Mucosa of gallbladder (tissue), 1 donor: ENCODE measurements at regions not wholly inside any gene's neighbourhood (a gene's known extent, or its start where the extent isn't known, plus 50 kb on each side); places are given as distances from the start of the nearest gene placed in this dataset.

ENCODE experiments used
- DNase-seq: peaks from one replicate; pipeline ENCODE4 v3.0.0-alpha.2; 2020; ENCODE audit warnings: low spot score
- donor health status: DM: no; HTN: no; CAD: no.

- no peak for DNase-seq
These were observed 156.3 kb downstream of the SLC7A11 start for GRCh38 chr4:138085736-138086305.

DNA sequence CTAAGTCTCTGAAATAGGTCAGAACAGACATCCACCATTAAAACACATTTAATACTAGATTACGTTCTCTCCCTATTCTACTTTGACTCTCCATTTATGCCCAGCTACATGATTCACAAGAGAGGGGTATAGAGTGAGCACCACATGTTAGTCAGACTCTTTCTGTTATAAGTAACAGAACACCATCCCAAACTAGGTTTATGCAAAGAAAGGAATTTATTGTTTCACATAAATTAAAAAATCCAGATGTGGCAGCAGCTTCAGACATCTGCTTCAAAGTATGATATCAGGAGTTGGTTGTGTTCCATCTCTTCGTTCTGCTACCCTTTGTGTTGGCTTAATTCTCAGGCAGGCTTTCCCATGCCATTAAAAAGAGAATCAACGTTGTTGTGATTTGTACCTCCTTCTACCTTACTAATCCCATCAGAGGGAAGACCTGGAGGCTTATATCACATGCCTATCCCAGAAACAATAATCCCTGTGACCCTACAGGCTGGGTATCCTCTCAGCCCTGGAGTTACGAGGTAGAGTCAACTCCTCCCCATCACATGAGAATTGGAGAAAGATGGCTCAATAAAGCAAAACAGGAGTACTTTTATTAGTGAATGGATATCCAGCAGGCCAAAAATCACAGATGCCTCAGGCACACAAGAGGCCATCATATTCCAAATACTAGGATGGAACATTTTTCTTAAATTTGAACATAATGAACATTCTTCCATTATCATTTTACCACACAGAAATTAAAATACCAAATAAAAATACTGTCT lies 163.2 kb downstream of the SLC7A11 start:
- DNase-seq = no peak

- no peak for DNase-seq
These were observed 163.9 kb downstream of the SLC7A11 start for GRCh38 chr4:138078253-138078652.

- no peak for DNase-seq
These were observed 165.6 kb downstream of the SLC7A11 start for GRCh38 chr4:138076561-138076960.

DNA sequence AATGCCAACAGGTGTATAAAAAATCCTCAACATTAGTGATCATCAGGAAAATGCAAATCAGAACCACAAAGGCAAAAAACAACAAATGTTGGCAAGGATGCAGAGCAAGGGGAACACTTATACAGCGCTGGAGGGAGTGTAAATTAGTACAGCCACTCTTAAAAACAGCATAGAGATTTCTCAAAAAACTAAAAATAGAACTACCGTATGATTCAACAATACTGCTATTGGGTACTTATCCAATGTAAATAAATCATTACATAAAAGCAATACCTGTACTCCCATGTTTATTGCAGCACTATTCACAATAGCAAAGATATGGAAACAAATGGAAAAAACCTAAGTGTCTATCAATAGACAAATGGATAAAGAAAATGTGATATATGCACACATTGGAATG lies 171.3 kb downstream of the SLC7A11 start:
- no peak for DNase-seq

DNA sequence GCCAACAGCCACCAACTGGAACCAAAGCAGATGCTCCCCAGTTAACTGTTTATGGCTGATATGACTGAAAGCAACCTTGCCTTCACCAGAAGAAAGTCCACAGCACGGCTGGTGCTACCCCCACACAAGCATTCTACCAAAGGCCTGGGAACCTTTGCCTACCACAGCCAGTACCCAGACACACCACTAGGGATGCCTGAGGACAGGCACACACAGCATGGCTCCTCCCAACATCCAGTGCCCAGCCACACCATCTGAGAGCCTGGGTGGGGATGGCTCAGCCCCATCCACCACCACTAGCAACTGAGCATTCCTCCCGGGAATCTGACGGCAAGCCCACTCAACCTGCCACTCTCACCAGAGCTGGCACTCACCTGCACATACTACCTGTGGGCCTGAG lies 178.6 kb downstream of the SLC7A11 start:
- DNase-seq = no peak

DNA sequence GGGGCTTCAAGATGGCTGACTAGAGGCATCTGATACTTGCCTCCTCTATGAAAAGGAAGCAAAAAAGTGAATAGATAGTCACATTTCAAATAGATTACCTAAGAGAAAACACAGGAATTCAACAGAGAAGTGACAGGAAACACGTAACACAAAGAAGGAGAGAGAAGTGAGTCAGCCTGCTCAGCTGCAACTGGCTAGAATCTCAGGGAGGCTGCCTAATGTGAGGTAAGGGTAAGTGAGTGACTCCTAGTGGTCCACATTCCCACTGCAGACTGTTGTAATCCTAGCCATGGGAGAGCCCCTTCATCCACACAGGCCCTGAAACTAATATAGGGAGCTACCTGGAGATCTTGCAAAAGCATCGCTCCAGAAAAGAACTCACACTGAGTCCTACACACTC lies 179.2 kb downstream of the SLC7A11 start:
- DNase-seq = no peak

- DNase-seq = no peak
These were observed 185.6 kb downstream of the SLC7A11 start for GRCh38 chr4:138056541-138056940.

- no peak for DNase-seq
These were observed 186.3 kb downstream of the SLC7A11 start for GRCh38 chr4:138055890-138056289.

DNA sequence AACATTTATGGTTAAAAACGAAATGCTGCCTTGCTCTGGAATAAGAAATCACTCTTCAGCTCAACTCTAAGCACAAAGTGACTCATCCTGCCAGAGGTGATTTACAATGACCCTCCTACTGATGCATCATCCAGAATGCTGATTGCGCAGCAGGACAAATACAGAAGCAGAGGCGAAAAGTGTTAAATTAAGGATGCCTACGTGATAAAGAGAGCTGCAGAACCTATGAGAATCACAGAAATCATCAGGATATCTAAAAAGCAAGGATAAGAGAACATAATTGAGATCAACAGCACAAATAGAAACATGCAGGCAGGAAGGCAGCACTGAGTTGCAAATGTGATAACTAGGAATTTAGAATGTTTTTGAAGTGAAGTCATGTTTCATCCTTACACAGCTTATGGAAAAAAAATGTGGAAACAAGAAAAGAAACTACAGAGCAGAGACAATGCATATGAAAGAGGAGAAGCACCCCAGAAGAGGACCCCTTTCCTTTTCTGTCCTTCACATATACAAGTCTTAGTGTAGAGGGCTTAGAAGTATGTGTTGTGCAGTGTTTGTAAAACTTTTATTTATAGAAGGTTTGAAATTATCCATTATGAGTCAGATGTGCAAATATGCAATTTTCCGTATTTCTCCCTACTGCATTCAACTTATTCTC lies 188.4 kb downstream of the SLC7A11 start:
- no peak for DNase-seq

- DNase-seq = no peak
These were observed 189.1 kb downstream of the SLC7A11 start for GRCh38 chr4:138052806-138053632.

- no peak for DNase-seq
These were observed 191.0 kb downstream of the SLC7A11 start for GRCh38 chr4:138051157-138051556.

GRCh38 chr4:138050601-138051000 lies 191.5 kb downstream of the SLC7A11 start:
- no peak for DNase-seq

- DNase-seq = no peak
These were observed 192.8 kb downstream of the SLC7A11 start for GRCh38 chr4:138049355-138049754.

GRCh38 chr4:138047290-138047689 lies 194.9 kb downstream of the SLC7A11 start:
- DNase-seq = no peak

DNA sequence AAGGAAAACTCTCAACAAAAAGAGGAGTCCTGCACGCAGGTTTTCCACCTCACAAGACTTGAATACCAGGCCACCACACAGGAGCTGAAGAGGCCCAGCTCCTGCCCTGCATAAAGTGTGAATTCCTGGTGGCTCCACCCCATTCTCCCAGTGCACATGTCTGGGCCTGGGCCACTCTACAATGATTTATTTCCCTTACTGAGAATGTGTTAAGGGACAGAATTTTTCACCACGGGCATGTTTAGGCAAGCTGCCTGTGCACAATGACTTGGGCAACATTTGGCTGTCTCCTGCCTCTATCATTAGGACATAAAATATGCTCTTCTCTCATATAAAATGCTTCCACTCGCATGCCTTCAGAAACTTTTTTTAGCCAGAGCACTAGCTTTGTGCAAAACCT lies 197.1 kb downstream of the SLC7A11 start:
- DNase-seq = no peak

DNA sequence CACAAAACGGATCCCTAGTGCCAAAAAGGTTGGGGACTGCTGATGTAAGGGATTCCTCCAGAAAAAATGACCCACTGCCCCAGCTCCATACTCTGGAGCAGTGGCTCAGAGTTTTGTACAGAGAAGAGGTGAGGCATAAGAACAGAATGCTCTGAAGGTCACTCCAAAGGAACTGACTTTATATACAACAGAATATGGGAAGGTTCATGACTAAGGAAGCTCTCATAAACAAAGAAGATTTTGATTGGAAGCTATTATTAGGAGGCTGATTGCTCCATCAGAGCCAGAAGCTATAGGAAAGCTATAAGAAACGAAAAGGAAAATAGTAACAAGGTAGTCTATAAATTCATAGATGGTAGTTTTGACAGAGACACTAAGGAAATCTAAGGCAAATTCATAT lies 203.1 kb downstream of the SLC7A11 start:
- no peak for DNase-seq

DNA sequence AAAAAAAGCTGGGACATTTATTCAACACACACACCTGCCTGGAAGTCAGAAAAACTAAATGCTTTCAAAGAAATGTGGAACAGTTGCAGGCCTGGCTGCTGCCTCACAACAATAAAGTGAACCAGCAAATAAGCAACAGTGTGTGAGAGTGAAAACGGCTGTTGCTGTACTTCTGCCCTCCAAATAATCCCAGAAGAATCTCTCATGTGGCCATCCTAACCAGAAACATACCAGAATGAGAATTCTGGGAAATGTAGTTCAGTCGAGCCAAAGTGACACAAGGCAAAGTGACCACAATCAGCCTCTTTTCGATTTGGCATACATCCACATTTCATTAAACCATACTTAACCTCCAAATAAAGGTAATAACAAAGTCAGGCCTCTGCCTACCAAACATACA lies 204.5 kb downstream of the SLC7A11 start:
- no peak for DNase-seq

DNA sequence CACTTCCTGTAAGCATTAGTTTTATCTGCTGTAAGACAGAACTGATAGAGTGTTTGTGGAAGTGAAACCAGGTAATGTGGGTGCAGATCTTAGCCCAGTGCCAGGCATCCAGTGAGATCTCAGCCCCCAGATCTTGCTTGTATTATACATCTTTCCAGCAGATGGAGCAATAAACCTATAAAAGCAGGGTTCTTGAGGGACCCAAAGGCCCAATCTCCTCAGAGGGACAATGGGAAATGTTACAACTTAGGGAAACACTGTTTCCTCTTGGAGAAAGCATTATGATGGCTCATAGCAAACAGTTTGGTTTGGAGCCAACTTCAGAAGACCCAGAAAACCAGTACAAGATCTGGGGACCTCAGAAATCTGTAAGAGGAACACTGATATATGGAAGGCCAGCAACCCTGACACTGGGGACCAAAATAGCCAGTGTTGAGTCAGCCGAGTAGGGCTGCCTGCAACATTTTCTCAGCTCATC lies 206.3 kb downstream of the SLC7A11 start:
- DNase-seq = no peak

DNA sequence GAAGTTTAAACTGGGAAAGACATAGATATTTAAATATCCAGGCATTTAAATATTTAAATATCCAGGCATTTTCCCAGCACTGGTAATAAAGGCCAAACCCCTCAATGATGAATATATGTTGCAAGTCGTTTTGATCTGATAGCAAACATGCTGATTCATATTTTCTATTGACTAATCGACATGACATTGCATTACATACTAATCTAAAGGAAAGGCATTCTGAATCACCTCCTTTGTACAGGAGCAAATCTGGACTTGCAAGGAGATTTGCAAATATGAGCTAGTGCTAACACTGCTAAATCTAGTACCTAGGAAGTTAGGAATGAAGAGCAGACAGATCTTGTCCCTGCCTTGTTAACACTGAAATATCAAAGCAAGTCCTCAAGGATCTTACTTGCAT lies 207.3 kb downstream of the SLC7A11 start:
- DNase-seq = no peak

DNA sequence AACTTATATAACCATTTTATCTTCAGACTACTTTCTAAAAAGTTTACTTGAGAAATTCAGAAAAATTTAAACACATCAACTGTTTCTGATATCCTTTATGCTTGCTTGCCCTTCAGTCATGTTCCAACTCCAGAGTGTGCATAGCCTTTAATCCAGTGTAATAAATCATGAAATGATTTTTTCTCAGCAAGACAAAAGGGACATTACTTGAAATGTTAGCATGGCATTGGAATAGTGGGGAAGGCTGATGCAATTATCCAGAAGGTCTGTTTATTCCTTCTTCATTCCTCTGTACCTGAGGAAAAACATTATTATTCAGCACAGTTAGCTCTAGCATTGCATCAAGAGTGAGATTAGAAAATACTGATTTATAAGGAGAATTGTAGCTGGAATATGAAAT lies 209.9 kb downstream of the SLC7A11 start:
- no peak for DNase-seq

DNA sequence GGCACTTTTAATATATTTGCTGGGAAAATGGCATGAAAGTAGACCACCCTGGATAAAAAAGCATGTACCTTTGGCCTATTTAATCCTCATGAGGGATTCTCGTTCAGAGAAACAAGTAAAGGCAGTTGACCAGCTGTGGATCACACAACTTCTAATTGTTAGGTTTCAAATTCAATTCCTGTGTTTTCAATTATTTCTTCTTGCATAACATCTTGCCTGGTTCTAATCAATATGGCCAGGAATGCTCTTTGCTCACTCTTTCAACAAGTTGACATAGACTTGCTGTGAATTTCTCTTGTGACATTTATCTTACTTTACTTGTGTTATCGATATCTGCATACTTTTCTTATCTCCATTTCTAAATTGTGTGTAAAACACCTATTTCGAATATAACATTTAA lies 211.8 kb downstream of the SLC7A11 start:
- no peak for DNase-seq
